Hippocampal formation (tissue), 2 donors: ENCODE measurements at regions not wholly inside any gene's neighbourhood (a gene's known extent, or its start where the extent isn't known, plus 50 kb on each side); places are given as distances from the start of the nearest gene placed in this dataset.

ENCODE experiments used
- DNase-seq, 2 donors: peaks; one replicate each; lab custom pipeline; 2025; lab: John Stamatoyannopoulos, UW

- no peak for DNase-seq
Observed at GRCh38 chr3:9301091-9301490, 51.6 kb upstream of the SRGAP3 start.

DNA sequence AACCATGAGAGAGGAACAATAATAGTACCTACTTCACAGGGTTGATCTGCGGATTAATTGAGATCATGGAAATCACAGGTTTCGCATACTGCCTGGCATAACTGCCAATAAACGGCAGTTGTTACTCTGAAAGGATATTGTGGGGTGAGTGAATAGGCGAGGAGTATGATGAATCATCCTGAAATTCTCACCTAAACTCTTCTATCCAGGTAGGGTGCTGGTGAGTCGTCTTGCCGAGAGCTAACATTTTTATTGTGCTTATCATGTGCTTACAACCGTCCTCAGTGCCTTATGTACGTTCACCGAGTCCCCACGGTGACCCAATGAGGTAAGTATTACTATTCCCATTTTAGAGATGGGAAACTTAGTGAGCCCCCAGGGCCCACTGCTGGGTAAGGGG is 52.4 kb upstream of the SRGAP3 start:
- DNase-seq: no peak

- peak; percentile 77 to 82 for DNase-seq
Observed at GRCh38 chr3:9302425-9303181, 53.2 kb upstream of the SRGAP3 start.

DNA sequence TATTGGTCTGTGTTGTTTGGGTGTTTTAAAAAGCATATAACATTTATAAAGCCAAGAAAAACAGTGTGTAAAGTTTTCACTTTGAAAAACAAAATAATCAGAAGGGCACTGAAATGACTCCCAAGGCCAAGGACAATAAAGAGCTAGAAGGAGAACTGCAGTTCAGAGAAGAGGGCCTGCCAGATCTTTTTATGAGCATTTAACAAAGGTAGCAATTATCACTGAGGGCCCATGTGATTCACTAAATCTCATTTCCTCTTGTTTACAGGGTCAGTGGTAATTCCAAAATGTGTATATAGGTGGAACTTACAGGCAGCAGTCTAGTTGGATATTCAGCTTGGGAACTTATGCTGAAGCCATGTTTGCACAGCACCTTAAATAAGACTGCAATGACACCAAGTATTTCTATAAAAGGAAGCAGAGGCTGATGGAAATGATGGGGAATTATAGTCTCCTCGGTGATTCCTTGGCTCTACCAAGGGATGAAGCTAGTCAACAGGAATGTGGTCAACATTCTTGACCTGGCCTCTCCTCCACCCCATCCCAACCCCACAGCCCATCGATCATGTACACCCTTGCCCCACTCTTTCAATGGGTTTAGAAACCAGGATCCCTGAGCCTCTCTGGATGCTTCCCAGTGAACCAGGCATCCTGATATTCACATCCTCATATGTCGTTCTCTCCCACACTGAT is 54.4 kb upstream of the THUMPD3 start:
- no peak for DNase-seq

DNA sequence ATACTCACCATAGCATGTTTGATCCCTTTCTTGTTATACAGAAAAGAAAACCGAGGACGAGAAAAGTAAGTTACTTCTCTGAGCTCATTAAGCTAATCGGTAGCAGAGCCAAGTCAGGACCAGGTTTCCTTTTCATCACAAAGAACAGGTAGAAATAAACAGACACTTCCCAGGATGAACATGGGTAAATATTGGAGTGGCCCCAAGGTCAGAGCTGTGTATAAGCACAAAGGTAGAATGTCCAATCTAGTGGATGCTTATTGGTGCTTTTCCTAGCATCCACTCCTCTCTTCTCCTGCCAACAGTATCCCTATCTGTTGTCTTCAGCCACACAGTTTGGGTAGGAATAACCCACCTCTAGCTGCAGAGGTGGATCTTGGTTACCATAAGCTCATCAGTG is 52.8 kb upstream of the THUMPD3 start:
- no peak for DNase-seq

DNA sequence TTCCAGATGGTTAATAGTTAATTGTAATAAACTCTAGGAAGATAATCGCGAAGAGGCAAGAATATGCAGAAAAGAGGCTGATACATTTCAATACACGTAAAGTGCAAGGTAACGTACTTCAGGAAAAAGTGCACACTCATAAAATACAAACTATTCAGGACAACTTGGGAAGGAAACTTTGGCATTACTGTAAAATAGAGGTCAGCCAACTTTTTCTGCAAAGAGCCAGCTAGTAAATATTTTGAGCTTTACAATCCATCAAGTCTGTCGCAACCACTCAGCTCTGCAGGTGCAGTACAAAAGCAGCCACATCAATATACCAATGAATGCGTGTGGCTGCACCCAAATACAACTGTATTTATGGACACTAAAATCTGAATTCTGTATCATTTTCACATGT is 51.6 kb upstream of the THUMPD3 start:
- no peak for DNase-seq
